SK-N-MC (cell line): ENCODE measurements at regions not wholly inside any gene's neighbourhood (a gene's known extent, or its start where the extent isn't known, plus 50 kb on each side); places are given as distances from the start of the nearest gene placed in this dataset.

Experiments used
- EZH2 ChIP-seq: fragments of 200-600 bp; sonication (generic); IDR thresholded peaks from one replicate; pipeline ENCODE4 v1.6.1; 2017; ENCODE audit warnings: antibody characterized with exemption
- FOXP2 ChIP-seq: optimal IDR thresholded peaks from 2 replicates; pipeline ENCODE3; 2011; ENCODE audit warnings: mild to moderate bottlenecking, moderate library complexity; ENCODE audit not compliant: insufficient read depth; ENCODE audit errors: extremely low read length, control extremely low read depth
- POLR2AphosphoS5 ChIP-seq: IDR thresholded peaks from 2 replicates; pipeline ENCODE4 v1.6.1; 2012; ENCODE audit warnings: mild to moderate bottlenecking, low read depth, low read length, borderline replicate concordance

DNA sequence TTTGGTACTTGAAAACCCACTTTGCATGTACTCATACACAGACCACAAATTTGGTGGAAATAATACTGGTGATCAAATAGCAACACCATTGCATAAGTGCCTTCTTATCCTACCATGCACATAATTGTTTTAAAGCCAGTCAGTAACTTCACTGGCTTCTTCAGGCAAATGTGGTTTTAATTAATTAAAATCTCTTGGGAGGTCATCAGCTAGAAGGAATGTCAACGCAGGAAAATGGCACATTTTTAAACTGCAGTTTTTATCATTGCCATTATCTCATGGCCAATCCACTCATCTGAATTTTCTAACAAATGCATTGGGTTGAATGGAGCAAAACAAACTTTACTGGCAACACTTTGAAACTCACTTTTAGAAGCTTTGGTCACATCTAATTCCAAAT, 105.7 kb upstream of the ZPLD1 start:
- TF ChIP-seq EZH2 = no peak
- TF ChIP-seq POLR2AphosphoS5 = no peak
- no peak for TF ChIP-seq FOXP2
